ENCODE measurements at regions not wholly inside any gene's neighbourhood (a gene's known extent, or its start where the extent isn't known, plus 50 kb on each side); places are given as distances from the start of the nearest gene placed in this dataset.

GRCh38 chrX:116278826-116279225, 108.3 kb downstream of the AGTR2 start:
- no peaks in the 10 kb centered on the region for H3K4me1 ChIP-seq
- no peak for DNase-seq
- H3K4me3 ChIP-seq: no peak overlapping the region
- no peaks in the 10 kb centered on the region for H3K36me3 ChIP-seq
- H3K9me3 ChIP-seq: no peaks in the 10 kb centered on the region
- no peak overlapping the region for H3K27ac ChIP-seq
- no peak for TF ChIP-seq POLR2A (IDR thresholded peaks at IDR 0.05)
- TF ChIP-seq, protein P1, sequence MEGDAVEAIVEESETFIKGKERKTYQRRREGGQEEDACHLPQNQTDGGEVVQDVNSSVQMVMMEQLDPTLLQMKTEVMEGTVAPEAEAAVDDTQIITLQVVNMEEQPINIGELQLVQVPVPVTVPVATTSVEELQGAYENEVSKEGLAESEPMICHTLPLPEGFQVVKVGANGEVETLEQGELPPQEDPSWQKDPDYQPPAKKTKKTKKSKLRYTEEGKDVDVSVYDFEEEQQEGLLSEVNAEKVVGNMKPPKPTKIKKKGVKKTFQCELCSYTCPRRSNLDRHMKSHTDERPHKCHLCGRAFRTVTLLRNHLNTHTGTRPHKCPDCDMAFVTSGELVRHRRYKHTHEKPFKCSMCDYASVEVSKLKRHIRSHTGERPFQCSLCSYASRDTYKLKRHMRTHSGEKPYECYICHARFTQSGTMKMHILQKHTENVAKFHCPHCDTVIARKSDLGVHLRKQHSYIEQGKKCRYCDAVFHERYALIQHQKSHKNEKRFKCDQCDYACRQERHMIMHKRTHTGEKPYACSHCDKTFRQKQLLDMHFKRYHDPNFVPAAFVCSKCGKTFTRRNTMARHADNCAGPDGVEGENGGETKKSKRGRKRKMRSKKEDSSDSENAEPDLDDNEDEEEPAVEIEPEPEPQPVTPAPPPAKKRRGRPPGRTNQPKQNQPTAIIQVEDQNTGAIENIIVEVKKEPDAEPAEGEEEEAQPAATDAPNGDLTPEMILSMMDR (IDR thresholded peaks at IDR 0.05): no peak
- no peaks in the 10 kb centered on the region for H3K27me3 ChIP-seq
- intact Hi-C loops (cut with DNase I; ENCODE audit: low total_unique reads): no loop called here

DNA sequence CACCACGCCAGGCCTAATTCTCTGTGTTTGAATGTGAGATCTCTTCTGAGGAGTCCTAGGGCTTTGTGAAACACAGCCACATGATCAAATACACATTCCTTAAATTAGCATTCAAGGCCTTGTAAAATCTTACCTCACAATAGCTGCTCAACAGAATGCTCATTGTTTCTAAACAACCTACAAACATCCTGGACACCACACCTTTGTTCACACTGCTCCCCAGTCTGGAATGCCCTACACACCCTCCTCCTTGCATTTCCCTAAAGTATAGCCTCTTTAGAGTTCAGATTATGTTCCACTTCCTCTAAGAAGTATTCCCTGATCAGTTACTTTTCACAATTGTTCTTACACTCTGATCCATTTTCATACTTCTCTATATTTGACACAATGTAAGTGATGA, 110.6 kb downstream of the AGTR2 start:
- no peak for DNase-seq
- intact Hi-C loops (cut with DNase I; ENCODE audit: low total_unique reads): no loop called here
- H3K36me3 ChIP-seq: no peaks in the 10 kb centered on the region
- H3K4me3 ChIP-seq: no peak overlapping the region
- TF ChIP-seq, protein P1 (IDR thresholded peaks at IDR 0.05): no peak
- TF ChIP-seq POLR2A (IDR thresholded peaks at IDR 0.05): no peak
- H3K27ac ChIP-seq: no peak overlapping the region
- H3K9me3 ChIP-seq: no peaks in the 10 kb centered on the region
- no peaks in the 10 kb centered on the region for H3K27me3 ChIP-seq
- H3K4me1 ChIP-seq: no peaks in the 10 kb centered on the region

GRCh38 chrX:116282751-116283150, 112.2 kb downstream of the AGTR2 start:
- Histone ChIP-seq H3K36me3 (no peaks in the 10 kb centered on the region), H3K4me3 (no peak overlapping the region), H3K27me3 (no peaks in the 10 kb centered on the region), H3K4me1 (no peaks in the 10 kb centered on the region), H3K27ac (no peak overlapping the region), H3K9me3 (no peaks in the 10 kb centered on the region)
- DNase-seq: no peak
- no peak for TF ChIP-seq POLR2A (IDR thresholded peaks at IDR 0.05)
- TF ChIP-seq, protein P1 (IDR thresholded peaks at IDR 0.05): no peak
- intact Hi-C loops (cut with DNase I; ENCODE audit: low total_unique reads): no loop called here

GRCh38 chrX:116284400-116284799, 113.9 kb downstream of the AGTR2 start:
- H3K9me3 ChIP-seq: no peaks in the 10 kb centered on the region
- TF ChIP-seq, protein P1 (IDR thresholded peaks at IDR 0.05): no peak
- no peak for TF ChIP-seq POLR2A (IDR thresholded peaks at IDR 0.05)
- H3K27ac ChIP-seq: no peak overlapping the region
- H3K4me3 ChIP-seq: no peak overlapping the region
- no peak for DNase-seq
- intact Hi-C loops (cut with DNase I; ENCODE audit: low total_unique reads): no loop called here
- no peaks in the 10 kb centered on the region for H3K36me3 ChIP-seq
- no peaks in the 10 kb centered on the region for H3K27me3 ChIP-seq
- H3K4me1 ChIP-seq: no peaks in the 10 kb centered on the region

GRCh38 chrX:116285501-116285900, 115.0 kb downstream of the AGTR2 start:
- no peak overlapping the region for H3K27ac ChIP-seq
- H3K9me3 ChIP-seq: no peaks in the 10 kb centered on the region
- DNase-seq: no peak
- H3K4me1 ChIP-seq: no peaks in the 10 kb centered on the region
- TF ChIP-seq, protein P1 (IDR thresholded peaks at IDR 0.05): no peak
- TF ChIP-seq POLR2A (IDR thresholded peaks at IDR 0.05): no peak
- H3K36me3 ChIP-seq: no peaks in the 10 kb centered on the region
- no peaks in the 10 kb centered on the region for H3K27me3 ChIP-seq
- intact Hi-C loops (cut with DNase I; ENCODE audit: low total_unique reads): no loop called here
- H3K4me3 ChIP-seq: no peak overlapping the region
